HUES48 (cell line): ENCODE measurements at regions not wholly inside any gene's neighbourhood (a gene's known extent, or its start where the extent isn't known, plus 50 kb on each side); places are given as distances from the start of the nearest gene placed in this dataset.

Source experiments
- H3K27ac ChIP-seq: one replicate; pipeline ENCODE4 v1.7.0; 2013; ENCODE audit warnings: low read depth, low read length, inconsistent platforms
- H3K27me3 ChIP-seq: 2 replicates; pipeline ENCODE4 v1.6.1; 2013; ENCODE audit warnings: mild to moderate bottlenecking, low read length; ENCODE audit not compliant: control insufficient read depth, insufficient read depth
- H3K36me3 ChIP-seq: 2 replicates; pipeline ENCODE4 v1.6.1; 2013; ENCODE audit warnings: low read length; ENCODE audit not compliant: control insufficient read depth, insufficient read depth
- H3K4me1 ChIP-seq: 2 replicates; pipeline ENCODE4 v1.6.1; 2013; ENCODE audit warnings: mild to moderate bottlenecking, low read length; ENCODE audit not compliant: control insufficient read depth, insufficient read depth
- H3K4me3 ChIP-seq: 2 replicates; pipeline ENCODE4 v1.5.1; 2013; ENCODE audit warnings: mild to moderate bottlenecking, low read depth, low read length
- H3K9ac ChIP-seq: 2 replicates; pipeline ENCODE4 v1.6.1; 2013; ENCODE audit warnings: mild to moderate bottlenecking, low read depth, low read length, moderate library complexity
- H3K9me3 ChIP-seq: 2 replicates; pipeline ENCODE4 v1.6.1; 2013; ENCODE audit warnings: low read length; ENCODE audit not compliant: control insufficient read depth, insufficient read depth

GRCh38 chr10:6321880-6322279 lies 119.1 kb downstream of the PFKFB3 start:
- H3K36me3 ChIP-seq, result no peaks in the 10 kb centered on the region

GRCh38 chr10:6322805-6323204 lies 120.1 kb downstream of the PFKFB3 start:
- Histone ChIP-seq H3K27ac (no peak overlapping the region), H3K9ac (no peak overlapping the region), H3K27me3 (no peaks in the 10 kb centered on the region), H3K9me3 (no peaks in the 10 kb centered on the region), H3K36me3 (no peaks in the 10 kb centered on the region), H3K4me1 (no peaks in the 10 kb centered on the region; the same call in 1 of the 2 replicates), H3K4me3 (no peak overlapping the region)

More at GRCh38 chr10:6321880-6322279, 119.1 kb downstream of the PFKFB3 start:
- H3K27ac ChIP-seq, result no peak overlapping the region
- no peak overlapping the region for H3K4me3 ChIP-seq
- no peaks in the 10 kb centered on the region for H3K9me3 ChIP-seq
- no peaks in the 10 kb centered on the region for H3K27me3 ChIP-seq
- H3K9ac ChIP-seq, result no peak overlapping the region
- no peaks in the 10 kb centered on the region; the same call in 1 of the 2 replicates for H3K4me1 ChIP-seq

GRCh38 chr10:6327961-6328698 lies 125.4 kb downstream of the PFKFB3 start:
- H3K36me3 ChIP-seq, result no peaks in the 10 kb centered on the region
- no peak overlapping the region for H3K27ac ChIP-seq
- no peaks in the 10 kb centered on the region for H3K27me3 ChIP-seq
- no peak overlapping the region for H3K9ac ChIP-seq
- H3K9me3 ChIP-seq, result no peaks in the 10 kb centered on the region
- H3K4me3 ChIP-seq, result no peak overlapping the region
- H3K4me1 ChIP-seq, result no peaks in the 10 kb centered on the region

- Histone ChIP-seq H3K4me3 (no peak overlapping the region), H3K9me3 (peaks cover 2% of the 10 kb centered on the region; the same call in 1 of the 2 replicates), H3K27ac (no peak overlapping the region), H3K4me1 (no peaks in the 10 kb centered on the region), H3K9ac (no peak overlapping the region), H3K27me3 (no peaks in the 10 kb centered on the region), H3K36me3 (no peaks in the 10 kb centered on the region)
These were observed 126.1 kb downstream of the PFKFB3 start for GRCh38 chr10:6328699-6329423.

GRCh38 chr10:6333086-6333485 lies 130.4 kb downstream of the PFKFB3 start:
- no peaks in the 10 kb centered on the region for H3K4me1 ChIP-seq
- H3K36me3 ChIP-seq, result no peaks in the 10 kb centered on the region
- no peak overlapping the region for H3K9ac ChIP-seq
- no peak overlapping the region for H3K27ac ChIP-seq
- peaks cover 4% of the 10 kb centered on the region; the same call in 1 of the 2 replicates for H3K9me3 ChIP-seq
- H3K27me3 ChIP-seq, result no peaks in the 10 kb centered on the region
- no peak overlapping the region for H3K4me3 ChIP-seq

- Histone ChIP-seq H3K9ac (no peak overlapping the region), H3K36me3 (no peaks in the 10 kb centered on the region)
These were observed 131.2 kb downstream of the PFKFB3 start for GRCh38 chr10:6333973-6334372.

GRCh38 chr10:6336016-6336415 lies 133.3 kb downstream of the PFKFB3 start:
- peaks cover 4% of the 10 kb centered on the region; the same call in 1 of the 2 replicates for H3K9me3 ChIP-seq
- no peaks in the 10 kb centered on the region for H3K27me3 ChIP-seq
- H3K4me1 ChIP-seq, result no peaks in the 10 kb centered on the region
- H3K36me3 ChIP-seq, result no peaks in the 10 kb centered on the region
- no peak overlapping the region for H3K9ac ChIP-seq
- H3K4me3 ChIP-seq, result no peak overlapping the region
- no peak overlapping the region for H3K27ac ChIP-seq

More at GRCh38 chr10:6333973-6334372, 131.2 kb downstream of the PFKFB3 start:
- peaks cover 4% of the 10 kb centered on the region; the same call in 1 of the 2 replicates for H3K9me3 ChIP-seq
- no peak overlapping the region for H3K27ac ChIP-seq
- H3K27me3 ChIP-seq, result no peaks in the 10 kb centered on the region
- no peaks in the 10 kb centered on the region for H3K4me1 ChIP-seq
- no peak overlapping the region for H3K4me3 ChIP-seq

GRCh38 chr10:6337382-6337781 lies 134.7 kb downstream of the PFKFB3 start:
- Histone ChIP-seq H3K9ac (no peak overlapping the region), H3K27me3 (no peaks in the 10 kb centered on the region), H3K9me3 (peaks cover 4% of the 10 kb centered on the region; the same call in 1 of the 2 replicates), H3K4me3 (no peak overlapping the region), H3K36me3 (no peaks in the 10 kb centered on the region), H3K27ac (no peak overlapping the region), H3K4me1 (no peaks in the 10 kb centered on the region)

GRCh38 chr10:6338361-6338760 lies 135.6 kb downstream of the PFKFB3 start:
- H3K27ac ChIP-seq, result no peak overlapping the region
- H3K4me3 ChIP-seq, result no peak overlapping the region
- H3K4me1 ChIP-seq, result no peaks in the 10 kb centered on the region
- no peaks in the 10 kb centered on the region for H3K27me3 ChIP-seq
- no peaks in the 10 kb centered on the region for H3K36me3 ChIP-seq
- peaks cover 4% of the 10 kb centered on the region; the same call in 1 of the 2 replicates for H3K9me3 ChIP-seq
- H3K9ac ChIP-seq, result no peak overlapping the region

- H3K9ac ChIP-seq, result no peak overlapping the region
- no peak overlapping the region for H3K4me3 ChIP-seq
- no peak overlapping the region for H3K27ac ChIP-seq
- no peaks in the 10 kb centered on the region for H3K27me3 ChIP-seq
- no peaks in the 10 kb centered on the region for H3K9me3 ChIP-seq
- H3K4me1 ChIP-seq, result no peaks in the 10 kb centered on the region
- no peaks in the 10 kb centered on the region for H3K36me3 ChIP-seq
These were observed 137.2 kb downstream of the PFKFB3 start for GRCh38 chr10:6339891-6340290.

GRCh38 chr10:6342096-6342685 lies 139.5 kb downstream of the PFKFB3 start:
- no peaks in the 10 kb centered on the region for H3K27me3 ChIP-seq
- no peak overlapping the region for H3K4me3 ChIP-seq

More at GRCh38 chr10:6342096-6342685, 139.5 kb downstream of the PFKFB3 start:
- no peaks in the 10 kb centered on the region for H3K36me3 ChIP-seq
- no peaks in the 10 kb centered on the region for H3K4me1 ChIP-seq
- no peak overlapping the region for H3K27ac ChIP-seq
- no peak overlapping the region for H3K9ac ChIP-seq
- no peaks in the 10 kb centered on the region for H3K9me3 ChIP-seq
